SIG-M5 (cell line): ENCODE measurements at regions not wholly inside any gene's neighbourhood (a gene's known extent, or its start where the extent isn't known, plus 50 kb on each side); places are given as distances from the start of the nearest gene placed in this dataset.

Experiments used
- DNase-seq: peaks from one replicate; lab custom pipeline; 2025; lab: John Stamatoyannopoulos, UW

DNA sequence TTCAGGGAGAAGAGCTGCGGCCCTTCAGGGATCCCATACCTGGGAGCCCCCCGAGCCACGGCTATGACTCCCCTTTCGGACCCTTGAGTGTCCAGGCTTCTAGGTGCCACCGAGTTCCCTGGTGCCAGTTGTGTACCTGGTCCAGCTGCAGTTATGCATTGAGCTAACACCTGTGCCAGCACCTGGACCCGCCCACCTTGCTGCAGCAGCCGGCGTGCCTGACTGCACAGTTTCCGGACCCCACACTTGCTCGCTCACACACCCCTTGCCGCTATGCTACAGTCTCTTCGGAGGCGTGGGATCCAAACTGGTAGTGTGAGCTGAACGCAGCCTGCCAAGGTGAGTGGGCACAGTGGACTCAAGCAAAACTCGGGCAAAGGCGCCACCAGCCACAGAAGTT is 284.5 kb upstream of the ROBO1 start:
- DNase-seq: no peak

- no peak for DNase-seq
Observed at GRCh38 chr3:80051602-80051962, 283.8 kb upstream of the ROBO1 start.

GRCh38 chr3:80050826-80051601 is 283.2 kb upstream of the ROBO1 start:
- no peak for DNase-seq

DNA sequence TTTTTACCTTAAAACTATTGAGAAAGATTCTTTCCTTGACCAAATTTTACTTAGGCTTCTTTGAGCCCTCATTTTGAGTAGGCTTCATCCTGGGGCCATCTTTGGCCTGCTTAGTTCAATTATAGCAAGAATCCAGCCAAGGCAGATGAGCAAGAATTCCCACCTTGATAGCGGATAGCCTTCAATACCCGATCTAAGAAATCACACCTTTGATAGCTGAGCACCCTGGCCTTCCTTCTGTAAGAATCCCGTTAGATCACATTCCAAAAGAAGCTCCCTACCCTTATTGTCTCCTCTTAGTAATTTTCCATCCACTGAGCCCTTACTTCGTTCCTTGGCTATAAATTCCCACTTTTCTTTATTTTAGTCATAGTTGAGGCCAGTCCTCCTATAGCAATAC is 275.4 kb upstream of the ROBO1 start:
- no peak for DNase-seq

DNA sequence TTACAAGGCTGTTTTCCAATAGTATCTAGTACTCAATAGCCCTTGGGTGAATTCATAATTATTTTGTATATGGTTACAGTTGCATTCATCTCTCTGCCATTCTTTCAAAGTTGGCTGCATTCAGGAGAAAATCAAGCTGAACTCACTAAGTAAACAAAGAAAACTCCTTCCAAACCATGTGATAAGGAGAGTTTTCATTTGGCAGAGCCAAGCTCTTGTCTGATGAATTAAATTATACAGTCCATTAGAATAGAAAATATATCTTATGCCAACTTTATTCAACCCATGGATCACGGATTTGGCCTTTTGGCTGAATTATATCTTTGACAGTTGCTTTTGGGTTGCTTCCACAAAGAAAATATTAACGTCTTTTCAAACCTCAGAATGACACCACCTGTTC is 272.3 kb upstream of the ROBO1 start:
- no peak for DNase-seq

DNA sequence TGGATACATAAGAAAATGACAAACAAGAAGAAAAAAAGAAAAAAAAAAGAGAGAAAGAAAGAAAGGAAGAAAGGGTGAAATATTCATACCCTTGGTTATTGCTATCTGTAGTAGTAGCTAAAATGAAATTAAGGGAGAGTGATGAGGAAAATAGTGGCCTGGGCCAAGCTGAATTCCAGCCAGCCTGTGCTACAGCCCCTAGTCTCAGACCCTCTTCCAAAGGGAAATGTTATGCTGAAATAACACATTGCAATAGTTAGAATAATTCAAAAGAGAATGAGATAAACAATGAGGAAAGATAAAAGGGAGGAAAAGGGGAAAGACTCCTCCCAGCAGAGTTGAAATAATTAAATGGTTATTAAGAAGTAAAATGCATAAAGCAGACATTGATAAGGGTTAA is 268.4 kb upstream of the ROBO1 start:
- no peak for DNase-seq

DNA sequence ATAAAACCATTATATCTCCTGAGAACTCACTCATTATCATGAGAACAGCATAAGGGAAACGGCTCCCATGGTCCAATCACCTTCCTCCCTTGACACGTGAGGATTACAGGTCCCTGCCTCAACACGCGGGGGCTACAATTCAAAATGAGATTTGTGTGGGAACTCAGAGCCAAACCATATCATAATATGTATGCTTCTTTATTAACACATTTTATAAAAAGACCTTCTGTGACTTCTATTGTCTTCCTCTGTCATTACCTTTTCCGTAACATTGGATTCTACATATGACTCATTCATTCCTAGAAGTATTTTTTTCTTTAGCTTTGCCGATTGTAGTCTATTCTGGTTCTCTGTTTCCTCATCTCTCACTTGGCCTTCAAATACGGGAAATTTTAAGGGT is 267.2 kb upstream of the ROBO1 start:
- no peak for DNase-seq

DNA sequence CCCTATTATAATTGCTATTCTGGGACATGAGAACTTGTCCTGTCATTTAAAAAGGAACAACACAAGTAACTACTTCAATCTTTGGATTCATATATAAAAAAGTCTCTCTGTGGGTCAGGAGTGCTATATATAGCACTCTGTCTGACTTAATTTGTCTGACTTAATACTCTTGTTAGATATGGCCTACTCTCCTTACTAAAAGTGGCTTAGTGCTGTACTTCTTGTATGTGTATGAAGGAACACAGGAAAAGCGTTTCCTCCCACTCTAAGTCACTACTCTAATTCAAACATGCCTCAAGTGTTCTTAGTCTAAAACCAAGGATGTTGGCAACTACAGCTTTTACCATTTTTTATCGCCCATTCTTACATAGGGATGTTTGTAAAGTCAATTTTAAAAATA is 255.2 kb upstream of the ROBO1 start:
- DNase-seq: no peak

DNA sequence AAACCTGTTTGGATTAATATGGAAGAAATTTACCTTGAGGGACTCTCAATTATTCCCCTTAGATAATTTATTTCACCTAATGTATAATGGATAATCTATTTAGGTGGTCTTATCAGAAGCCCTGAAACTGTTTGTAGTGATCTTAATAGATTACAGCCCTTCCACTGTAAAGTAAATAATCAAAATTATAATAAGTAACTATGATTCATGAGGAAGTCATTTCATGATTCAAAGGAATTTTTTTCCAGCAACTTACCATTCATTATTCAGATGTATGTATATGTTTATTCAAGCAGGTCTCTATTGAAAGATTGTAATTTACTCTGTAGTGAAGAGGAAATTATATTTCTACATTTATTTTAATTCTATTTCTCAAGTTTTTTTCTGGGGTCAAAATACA is 250.6 kb upstream of the ROBO1 start:
- DNase-seq: no peak

- DNase-seq: no peak
Observed at GRCh38 chr3:80017369-80017768, 249.6 kb upstream of the ROBO1 start.

GRCh38 chr3:80014576-80014975 is 246.8 kb upstream of the ROBO1 start:
- no peak for DNase-seq

GRCh38 chr3:80010021-80010571 is 242.3 kb upstream of the ROBO1 start:
- no peak for DNase-seq

DNA sequence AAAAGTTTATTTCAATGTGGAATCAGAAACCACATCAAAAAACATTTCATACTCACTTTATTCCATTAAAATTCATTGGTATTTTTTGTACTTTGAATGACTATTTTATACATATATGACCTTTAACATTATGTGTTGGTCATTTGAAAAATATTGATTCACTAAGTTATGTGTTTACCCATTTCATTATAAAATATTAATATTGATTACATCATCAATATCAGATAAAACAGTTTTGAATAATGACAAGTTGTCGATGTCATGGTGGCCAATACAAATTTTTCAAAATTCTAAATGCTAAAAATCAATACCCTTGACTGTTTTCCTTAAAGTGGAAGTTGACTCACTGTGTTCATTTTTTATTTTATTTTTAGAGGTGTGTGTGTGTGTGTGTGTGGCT is 239.7 kb upstream of the ROBO1 start:
- DNase-seq: no peak

DNA sequence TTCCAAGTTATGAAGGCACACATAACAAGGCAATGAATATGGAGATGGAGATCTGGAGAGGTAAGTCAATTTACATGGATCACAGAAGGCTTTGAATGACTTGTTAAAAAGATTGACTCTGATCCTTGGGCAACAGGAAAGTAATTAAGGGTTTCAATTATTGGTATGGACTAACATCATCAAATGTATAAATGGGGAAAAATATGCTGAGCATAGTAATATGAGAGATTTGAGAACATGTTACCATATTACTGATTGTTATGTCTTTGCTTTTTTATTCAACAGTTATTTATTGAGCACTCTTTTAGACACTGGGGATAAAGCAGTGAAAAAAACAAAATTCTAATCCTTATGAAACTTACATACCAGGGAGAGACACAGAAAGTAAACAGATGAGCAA is 238.5 kb upstream of the ROBO1 start:
- DNase-seq: no peak

DNA sequence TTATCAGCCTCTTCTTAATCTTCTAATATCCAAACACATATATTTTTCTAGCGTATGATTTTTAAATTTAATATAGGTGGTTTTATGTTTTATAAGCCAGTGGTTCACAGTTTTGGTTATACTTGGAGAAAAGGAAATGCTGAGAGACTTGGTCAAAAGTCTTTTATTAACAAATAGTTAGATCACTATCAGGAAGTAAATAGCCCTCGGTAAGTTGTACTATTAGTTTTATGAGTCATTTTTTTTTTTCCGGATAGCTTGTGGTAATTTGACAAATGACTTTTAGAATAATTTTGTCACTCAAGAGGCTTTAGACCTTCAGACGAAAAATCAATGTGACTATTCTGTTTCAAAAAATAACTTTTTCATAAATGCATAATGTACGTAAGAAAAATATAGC is 232.2 kb upstream of the ROBO1 start:
- DNase-seq: no peak

DNA sequence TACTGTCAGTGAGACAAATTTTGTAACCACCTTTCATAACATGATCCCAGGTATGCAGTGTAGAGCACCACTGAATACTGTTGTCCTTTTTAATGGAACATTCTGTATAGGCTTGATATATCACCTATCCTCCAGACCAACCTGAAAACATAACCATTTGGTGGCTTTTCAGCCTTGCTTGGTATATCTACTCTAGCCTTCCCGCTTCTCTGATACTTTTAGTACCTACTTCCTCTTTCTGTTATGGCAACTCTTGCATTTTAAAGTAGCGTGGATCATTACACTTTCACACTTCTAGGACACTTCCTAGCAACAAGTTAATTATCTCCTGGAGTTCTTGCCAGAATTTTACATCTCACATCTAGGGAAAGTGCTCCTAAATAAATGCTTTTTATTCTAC is 226.6 kb upstream of the ROBO1 start:
- DNase-seq: peak; percentile 26

DNA sequence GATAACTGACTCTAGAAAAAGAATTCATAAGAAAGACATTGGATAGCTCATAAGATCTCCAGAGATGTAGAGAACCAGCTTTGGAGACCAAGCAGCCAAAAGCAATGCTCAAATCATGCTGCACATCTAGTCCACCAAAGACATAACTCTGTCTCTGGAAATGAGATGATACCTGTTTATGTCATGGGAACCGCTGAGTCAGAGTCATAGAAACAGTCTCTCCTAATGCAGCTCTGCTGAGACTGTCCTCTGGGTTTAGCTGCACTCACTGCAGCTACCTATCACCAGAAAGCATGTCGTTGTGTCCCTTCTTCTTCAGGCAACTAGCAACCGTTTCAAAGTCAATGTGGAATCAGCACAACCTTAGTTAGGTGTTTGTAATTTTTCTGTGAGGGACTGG is 218.5 kb upstream of the ROBO1 start:
- no peak for DNase-seq

- no peak for DNase-seq
Observed at GRCh38 chr3:79985816-79986215, 218.0 kb upstream of the ROBO1 start.

DNA sequence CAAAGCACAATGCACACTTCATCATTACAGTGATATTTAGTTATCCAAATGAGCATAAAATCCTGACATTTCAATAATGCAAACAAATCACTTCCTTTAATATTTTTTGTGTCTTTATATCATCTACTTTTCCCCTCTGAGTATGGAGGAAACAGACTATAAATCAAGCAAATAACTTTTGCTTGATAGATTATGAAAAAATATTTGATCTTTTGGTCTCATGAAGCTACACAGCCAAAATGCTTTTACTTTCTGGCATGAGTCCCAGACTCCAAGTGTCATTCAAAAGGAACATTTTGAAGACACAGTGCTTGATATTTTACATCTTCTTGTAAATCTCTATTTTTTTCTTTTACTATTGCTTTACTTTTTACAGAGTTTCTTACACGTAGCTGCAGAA is 215.3 kb upstream of the ROBO1 start:
- DNase-seq: no peak

- DNase-seq: no peak
Observed at GRCh38 chr3:79979990-79980389, 212.2 kb upstream of the ROBO1 start.

DNA sequence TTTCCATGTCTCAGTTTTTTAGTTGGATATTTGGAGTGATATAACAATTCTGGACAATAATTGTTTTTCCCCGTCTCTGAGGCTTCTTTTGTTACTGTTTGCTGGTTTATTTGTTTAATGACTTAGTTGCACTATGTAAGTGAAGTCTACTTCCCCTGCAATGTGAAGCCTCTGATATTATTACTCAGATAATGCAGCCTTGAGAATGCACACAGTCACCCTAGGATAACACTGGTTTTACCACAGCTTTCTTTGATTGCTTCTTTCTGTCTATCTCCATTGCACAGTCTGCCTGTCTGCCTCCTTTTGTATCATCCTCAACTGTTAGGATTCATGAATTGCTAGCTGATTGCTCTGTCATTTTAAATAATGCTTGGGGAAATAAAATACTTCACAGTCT is 208.7 kb upstream of the ROBO1 start:
- no peak for DNase-seq

- DNase-seq: no peak
Observed at GRCh38 chr3:79973917-79974595, 206.3 kb upstream of the ROBO1 start.

DNA sequence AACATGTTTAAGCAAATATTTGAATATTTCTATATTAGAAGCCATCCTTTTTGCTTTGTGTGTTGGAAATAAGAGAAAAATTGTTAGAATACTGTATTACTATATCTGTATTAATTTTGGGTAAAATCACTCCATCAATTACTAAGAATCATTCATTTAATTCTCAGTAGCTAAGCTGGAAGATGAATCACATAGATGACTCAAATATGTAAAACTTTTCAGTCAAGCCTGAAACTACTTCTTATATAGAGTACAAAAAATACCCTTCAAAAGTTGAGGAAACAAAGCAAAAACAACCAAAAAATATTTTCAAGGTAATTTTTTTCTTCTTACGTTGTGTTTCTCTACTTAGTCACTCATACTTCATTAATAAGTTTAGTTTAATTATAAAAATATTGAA is 205.7 kb upstream of the ROBO1 start:
- DNase-seq: no peak

- DNase-seq: peak; percentile 5
Observed at GRCh38 chr3:79968418-79968817, 200.6 kb upstream of the ROBO1 start.
